ENCODE measurements at regions not wholly inside any gene's neighbourhood (a gene's known extent, or its start where the extent isn't known, plus 50 kb on each side); places are given as distances from the start of the nearest gene placed in this dataset.
"Not testable (repeated sequence)": the region's sequence is repeated elsewhere in the genome, so short reads cannot be mapped to it uniquely, and the experiment has no call there.

- no peak overlapping the region for H4K8ac ChIP-seq (ENCODE audit: low read depth, low read length)
- H3K4me2 ChIP-seq (ENCODE audit: insufficient read depth, low read length, poor library complexity, severe bottlenecking): no peak overlapping the region
- no peak overlapping the region for H2BK5ac ChIP-seq (ENCODE audit: low read length)
- no peak overlapping the region for H3K27ac ChIP-seq (replicated peaks; ENCODE audit: low read length)
- H3K23ac ChIP-seq (ENCODE audit: low read depth, low read length, poor library complexity): no peak overlapping the region
- no peak overlapping the region for H2AK5ac ChIP-seq (ENCODE audit: low read depth, low read length)
- no peaks in the 10 kb centered on the region for H3K36me3 ChIP-seq (replicated peaks in 1 of 2; ENCODE audit: control insufficient read depth in 2 of 2, insufficient read depth in 2 of 2, low read length in 2 of 2)
- WGBS, 2 donors (ENCODE audit: extremely low coverage in 2 of 2, insufficient read length in 2 of 2, insufficient replicate concordance in 1 of 2): no CpG with 5 or more reads among the region's 3 CpGs
- H2BK120ac ChIP-seq (ENCODE audit: low read depth, low read length): no peak overlapping the region
- no peak overlapping the region for H3K4me3 ChIP-seq (ENCODE audit: low read length in 2 of 2)
- no peaks in the 10 kb centered on the region for H3K9me3 ChIP-seq (replicated peaks in 1 of 2; ENCODE audit: control insufficient read depth in 2 of 2, insufficient read depth in 1 of 2, low read depth in 1 of 2, low read length in 2 of 2)
- H3K9ac ChIP-seq (ENCODE audit: low read depth, low read length, poor library complexity): no peak overlapping the region
- H2BK12ac ChIP-seq (ENCODE audit: low read length): no peak overlapping the region
- H3K27me3 ChIP-seq (ENCODE audit: control insufficient read depth in 3 of 3, insufficient read depth in 3 of 3, low read depth in 1 of 3, low read length in 3 of 3): no peaks in the 10 kb centered on the region
- no peak overlapping the region for H3K14ac ChIP-seq (ENCODE audit: low read length)
- H2BK15ac ChIP-seq (ENCODE audit: low read length): no peak overlapping the region
- no peaks in the 10 kb centered on the region for H3K79me1 ChIP-seq (ENCODE audit: low read depth, low read length)
- H4K91ac ChIP-seq (ENCODE audit: low read depth, low read length, poor library complexity): no peak overlapping the region
- no peak overlapping the region for H3K4ac ChIP-seq (ENCODE audit: low read length)
- no peak for DNase-seq (ENCODE audit: low spot score)
- H2AFZ ChIP-seq (ENCODE audit: low read length): no peak overlapping the region
- H3K18ac ChIP-seq (ENCODE audit: low read length): no peak overlapping the region
- H3K4me1 ChIP-seq (ENCODE audit: control insufficient read depth in 2 of 2, insufficient read depth in 1 of 2, low read depth in 1 of 2, low read length in 2 of 2): no peaks in the 10 kb centered on the region
These were observed 609.3 kb upstream of the ADGRB3 start for GRCh38 chr6:68025764-68026163.

GRCh38 chr6:68024570-68025269 lies 610.4 kb upstream of the ADGRB3 start:
- H3K4me3 ChIP-seq (ENCODE audit: low read length in 2 of 2): no peak overlapping the region
- no peak overlapping the region for H3K4ac ChIP-seq (ENCODE audit: low read length)
- H2BK120ac ChIP-seq (ENCODE audit: low read depth, low read length): no peak overlapping the region
- H3K27me3 ChIP-seq (ENCODE audit: control insufficient read depth in 3 of 3, insufficient read depth in 3 of 3, low read depth in 1 of 3, low read length in 3 of 3): no peaks in the 10 kb centered on the region
- H2BK5ac ChIP-seq (ENCODE audit: low read length): no peak overlapping the region
- H4K91ac ChIP-seq (ENCODE audit: low read depth, low read length, poor library complexity): no peak overlapping the region
- no peak overlapping the region for H4K8ac ChIP-seq (ENCODE audit: low read depth, low read length)
- H3K4me1 ChIP-seq (ENCODE audit: control insufficient read depth in 2 of 2, insufficient read depth in 1 of 2, low read depth in 1 of 2, low read length in 2 of 2): no peaks in the 10 kb centered on the region
- H3K14ac ChIP-seq (ENCODE audit: low read length): no peak overlapping the region
- WGBS, 2 donors (ENCODE audit: extremely low coverage in 2 of 2, insufficient read length in 2 of 2, insufficient replicate concordance in 1 of 2): no CpG with 5 or more reads among the region's 5 CpGs
- no peak for DNase-seq (ENCODE audit: low spot score)
- H3K23ac ChIP-seq (ENCODE audit: low read depth, low read length, poor library complexity): no peak overlapping the region
- H2AK5ac ChIP-seq (ENCODE audit: low read depth, low read length): no peak overlapping the region
- no peak overlapping the region for H3K27ac ChIP-seq (replicated peaks; ENCODE audit: low read length)
- H3K9me3 ChIP-seq (replicated peaks in 1 of 2; ENCODE audit: control insufficient read depth in 2 of 2, insufficient read depth in 1 of 2, low read depth in 1 of 2, low read length in 2 of 2): no peaks in the 10 kb centered on the region
- no peak overlapping the region for H2AFZ ChIP-seq (ENCODE audit: low read length)
- no peak overlapping the region for H3K9ac ChIP-seq (ENCODE audit: low read depth, low read length, poor library complexity)
- H2BK15ac ChIP-seq (ENCODE audit: low read length): no peak overlapping the region
- no peaks in the 10 kb centered on the region for H3K36me3 ChIP-seq (replicated peaks in 1 of 2; ENCODE audit: control insufficient read depth in 2 of 2, insufficient read depth in 2 of 2, low read length in 2 of 2)
- H3K18ac ChIP-seq (ENCODE audit: low read length): no peak overlapping the region
- H3K4me2 ChIP-seq (ENCODE audit: insufficient read depth, low read length, poor library complexity, severe bottlenecking): no peak overlapping the region
- no peaks in the 10 kb centered on the region for H3K79me1 ChIP-seq (ENCODE audit: low read depth, low read length)
- no peak overlapping the region for H2BK12ac ChIP-seq (ENCODE audit: low read length)

- not testable (repeated sequence) for H3K27me3 ChIP-seq (ENCODE audit: control insufficient read depth in 3 of 3, insufficient read depth in 3 of 3, low read depth in 1 of 3, low read length in 3 of 3); H3K18ac ChIP-seq (ENCODE audit: low read length); H4K8ac ChIP-seq (ENCODE audit: low read depth, low read length); DNase-seq (ENCODE audit: low spot score); H3K79me1 ChIP-seq (ENCODE audit: low read depth, low read length); H2BK12ac ChIP-seq (ENCODE audit: low read length); H3K9me3 ChIP-seq (replicated peaks in 1 of 2; ENCODE audit: control insufficient read depth in 2 of 2, insufficient read depth in 1 of 2, low read depth in 1 of 2, low read length in 2 of 2); H3K4ac ChIP-seq (ENCODE audit: low read length); H3K27ac ChIP-seq (replicated peaks; ENCODE audit: low read length); H3K23ac ChIP-seq (ENCODE audit: low read depth, low read length, poor library complexity); H4K91ac ChIP-seq (ENCODE audit: low read depth, low read length, poor library complexity); H2BK15ac ChIP-seq (ENCODE audit: low read length); H2BK5ac ChIP-seq (ENCODE audit: low read length); H2BK120ac ChIP-seq (ENCODE audit: low read depth, low read length); H3K9ac ChIP-seq (ENCODE audit: low read depth, low read length, poor library complexity); H3K14ac ChIP-seq (ENCODE audit: low read length); H3K4me2 ChIP-seq (ENCODE audit: insufficient read depth, low read length, poor library complexity, severe bottlenecking); H3K4me1 ChIP-seq (ENCODE audit: control insufficient read depth in 2 of 2, insufficient read depth in 1 of 2, low read depth in 1 of 2, low read length in 2 of 2); H3K4me3 ChIP-seq (ENCODE audit: low read length in 2 of 2); H2AFZ ChIP-seq (ENCODE audit: low read length); H2AK5ac ChIP-seq (ENCODE audit: low read depth, low read length); H3K36me3 ChIP-seq (replicated peaks in 1 of 2; ENCODE audit: control insufficient read depth in 2 of 2, insufficient read depth in 2 of 2, low read length in 2 of 2)
- WGBS, 2 donors (ENCODE audit: extremely low coverage in 2 of 2, insufficient read length in 2 of 2, insufficient replicate concordance in 1 of 2): no CpG with 5 or more reads among the region's 1 CpG
These were observed 612.1 kb upstream of the ADGRB3 start for GRCh38 chr6:68022968-68023367.

- Histone ChIP-seq H3K4me1 (ENCODE audit: control insufficient read depth in 2 of 2, insufficient read depth in 1 of 2, low read depth in 1 of 2, low read length in 2 of 2) (no peaks in the 10 kb centered on the region), H4K91ac (ENCODE audit: low read depth, low read length, poor library complexity) (no peak overlapping the region), H3K4me2 (ENCODE audit: insufficient read depth, low read length, poor library complexity, severe bottlenecking) (no peak overlapping the region), H3K23ac (ENCODE audit: low read depth, low read length, poor library complexity) (no peak overlapping the region), H3K79me1 (ENCODE audit: low read depth, low read length) (no peaks in the 10 kb centered on the region), H2AFZ (ENCODE audit: low read length) (no peak overlapping the region), H2BK15ac (ENCODE audit: low read length) (no peak overlapping the region), H3K4ac (ENCODE audit: low read length) (no peak overlapping the region), H3K36me3 (replicated peaks in 1 of 2; ENCODE audit: control insufficient read depth in 2 of 2, insufficient read depth in 2 of 2, low read length in 2 of 2) (no peaks in the 10 kb centered on the region), H3K14ac (ENCODE audit: low read length) (no peak overlapping the region), H3K9ac (ENCODE audit: low read depth, low read length, poor library complexity) (no peak overlapping the region), H2BK5ac (ENCODE audit: low read length) (no peak overlapping the region), H4K8ac (ENCODE audit: low read depth, low read length) (no peak overlapping the region), H2BK12ac (ENCODE audit: low read length) (no peak overlapping the region), H2AK5ac (ENCODE audit: low read depth, low read length) (no peak overlapping the region), H3K9me3 (replicated peaks in 1 of 2; ENCODE audit: control insufficient read depth in 2 of 2, insufficient read depth in 1 of 2, low read depth in 1 of 2, low read length in 2 of 2) (no peaks in the 10 kb centered on the region), H3K27me3 (ENCODE audit: control insufficient read depth in 3 of 3, insufficient read depth in 3 of 3, low read depth in 1 of 3, low read length in 3 of 3) (no peaks in the 10 kb centered on the region), H2BK120ac (ENCODE audit: low read depth, low read length) (no peak overlapping the region), H3K18ac (ENCODE audit: low read length) (no peak overlapping the region), H3K4me3 (ENCODE audit: low read length in 2 of 2) (no peak overlapping the region), H3K27ac (replicated peaks; ENCODE audit: low read length) (no peak overlapping the region)
- WGBS, 2 donors (ENCODE audit: extremely low coverage in 2 of 2, insufficient read length in 2 of 2, insufficient replicate concordance in 1 of 2): no CpG with 5 or more reads among the region's 4 CpGs
- DNase-seq (ENCODE audit: low spot score): no peak
These were observed 621.1 kb upstream of the ADGRB3 start for GRCh38 chr6:68013780-68014515.

All from neuronal stem cell (in vitro differentiated cells).